ENCODE measurements at regions not wholly inside any gene's neighbourhood (a gene's known extent, or its start where the extent isn't known, plus 50 kb on each side); places are given as distances from the start of the nearest gene placed in this dataset.

- no peak for DNase-seq (ENCODE audit: low read depth)
These were observed 110.6 kb upstream of the ELL2 start for GRCh38 chr5:96072138-96072790.

GRCh38 chr5:96070622-96071225, 109.1 kb upstream of the ELL2 start:
- no peak for DNase-seq (ENCODE audit: low read depth)

DNA sequence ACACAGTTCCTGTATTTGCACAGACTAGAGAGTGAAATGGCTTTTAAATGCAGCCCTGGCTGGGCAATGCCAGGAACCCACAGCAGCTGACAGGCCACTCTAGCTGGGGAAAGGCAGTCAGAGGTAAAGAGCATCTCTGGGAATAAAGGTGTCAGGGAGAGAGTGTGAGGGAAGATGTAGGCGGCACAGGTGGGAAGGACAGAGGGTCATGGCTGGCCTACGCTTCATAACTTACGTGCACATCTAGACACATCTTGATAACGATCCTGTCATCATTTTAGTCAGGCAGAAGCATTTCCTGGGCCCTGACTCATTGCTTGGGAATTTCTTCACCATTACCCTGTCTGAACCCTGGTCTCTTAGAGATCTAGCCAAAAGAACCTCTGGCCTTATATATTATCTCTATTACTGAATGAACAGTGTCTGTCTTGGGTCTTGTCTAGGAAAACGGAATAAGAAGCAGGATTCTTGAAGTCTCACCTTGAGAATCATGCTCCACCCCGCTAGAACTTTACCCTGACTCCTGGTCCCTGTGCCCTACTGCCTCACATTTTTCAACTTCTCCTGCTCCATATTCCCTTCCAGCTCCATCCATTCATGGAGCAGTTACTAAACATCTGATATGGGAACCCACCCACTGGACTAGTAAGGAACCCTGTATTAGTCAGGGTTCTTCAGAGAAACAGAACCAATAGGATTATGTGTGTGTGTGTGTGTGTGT, 106.4 kb upstream of the ELL2 start:
- no peak for DNase-seq (ENCODE audit: low read depth)

GRCh38 chr5:96067251-96067650, 105.6 kb upstream of the ELL2 start:
- DNase-seq (ENCODE audit: low read depth), result no peak

GRCh38 chr5:96066386-96066719, 104.7 kb upstream of the ELL2 start:
- DNase-seq (ENCODE audit: low read depth), result no peak

DNA sequence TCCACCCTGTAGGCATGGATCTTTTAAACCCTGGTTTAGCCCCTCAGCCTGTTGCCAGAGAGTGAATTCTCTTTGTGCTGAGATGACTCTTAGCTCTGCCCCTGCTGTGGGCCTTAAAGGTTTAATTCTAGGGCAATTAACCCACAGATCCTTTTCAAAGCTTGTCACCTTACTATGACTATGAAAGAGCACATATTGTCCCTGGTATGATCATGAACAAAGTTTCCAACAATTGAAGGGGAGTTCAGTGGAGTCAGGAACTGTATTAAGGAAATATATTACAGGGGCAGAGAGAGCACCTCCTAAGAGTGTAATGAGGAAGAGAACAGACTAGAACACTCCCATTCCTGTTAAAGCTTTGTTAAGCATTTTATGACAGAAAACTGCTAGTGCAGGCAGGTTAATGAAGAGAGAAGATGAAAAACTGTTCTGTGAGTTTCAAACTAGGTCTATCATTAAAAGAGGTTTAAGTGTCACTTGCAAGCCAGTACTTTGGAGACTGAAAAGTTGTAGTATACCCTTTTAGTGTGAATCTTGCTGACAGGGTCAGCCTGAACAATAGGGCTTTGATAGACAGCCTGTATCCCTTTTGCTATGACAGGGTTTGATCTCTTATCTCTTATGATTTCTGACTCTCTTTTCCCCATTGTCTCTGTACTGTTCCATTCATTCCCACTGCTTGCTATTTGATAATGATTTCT, 104.2 kb upstream of the ELL2 start:
- DNase-seq (ENCODE audit: low read depth), result no peak

- DNase-seq (ENCODE audit: low read depth), result no peak
These were observed 103.2 kb upstream of the ELL2 start for GRCh38 chr5:96064877-96065276.

GRCh38 chr5:96062836-96063235, 101.2 kb upstream of the ELL2 start:
- DNase-seq (ENCODE audit: low read depth), result no peak

GRCh38 chr5:96058084-96058483, 96.4 kb upstream of the ELL2 start:
- no peak for DNase-seq (ENCODE audit: low read depth)

GRCh38 chr5:96054311-96055030, 92.8 kb upstream of the ELL2 start:
- no peak for DNase-seq (ENCODE audit: low read depth)

- DNase-seq (ENCODE audit: low read depth), result no peak
These were observed 91.5 kb upstream of the ELL2 start for GRCh38 chr5:96053063-96053735.

- DNase-seq (ENCODE audit: low read depth), result no peak
These were observed 90.7 kb upstream of the ELL2 start for GRCh38 chr5:96052374-96052773.

GRCh38 chr5:96051401-96051830, 89.8 kb upstream of the ELL2 start:
- no peak for DNase-seq (ENCODE audit: low read depth)

DNA sequence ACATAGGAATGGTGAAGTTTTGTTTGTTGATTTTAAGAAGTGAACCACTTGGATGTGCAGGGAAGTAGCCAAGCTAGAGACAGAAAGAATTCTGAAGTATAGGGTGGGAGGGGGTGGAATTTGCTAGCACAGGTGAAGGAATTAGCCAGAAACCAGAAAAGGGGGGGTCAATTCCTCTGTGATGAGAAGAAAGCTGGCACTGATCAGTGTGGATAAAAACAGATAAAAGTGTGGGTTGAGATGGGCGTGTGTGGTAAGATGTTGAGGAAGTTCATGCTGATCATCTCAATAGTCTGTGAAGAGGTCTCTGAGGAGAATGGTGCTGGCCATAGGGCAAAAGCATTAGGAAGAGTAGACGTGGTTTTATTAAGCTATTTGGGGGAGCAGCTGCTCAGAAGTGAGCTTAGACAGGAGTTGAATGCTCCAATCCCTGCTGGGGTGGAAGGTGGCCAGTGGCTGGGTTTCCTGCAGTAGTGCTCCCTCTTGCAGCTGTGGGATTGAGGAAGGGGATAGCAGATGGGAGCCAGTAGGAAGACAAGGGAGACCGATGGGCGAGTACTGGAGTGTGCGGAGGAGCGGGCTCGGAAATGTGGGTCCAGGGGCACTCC, 88.7 kb upstream of the ELL2 start:
- DNase-seq (ENCODE audit: low read depth), result no peak

GRCh38 chr5:96049398-96050272, 88.0 kb upstream of the ELL2 start:
- no peak for DNase-seq (ENCODE audit: low read depth)

DNA sequence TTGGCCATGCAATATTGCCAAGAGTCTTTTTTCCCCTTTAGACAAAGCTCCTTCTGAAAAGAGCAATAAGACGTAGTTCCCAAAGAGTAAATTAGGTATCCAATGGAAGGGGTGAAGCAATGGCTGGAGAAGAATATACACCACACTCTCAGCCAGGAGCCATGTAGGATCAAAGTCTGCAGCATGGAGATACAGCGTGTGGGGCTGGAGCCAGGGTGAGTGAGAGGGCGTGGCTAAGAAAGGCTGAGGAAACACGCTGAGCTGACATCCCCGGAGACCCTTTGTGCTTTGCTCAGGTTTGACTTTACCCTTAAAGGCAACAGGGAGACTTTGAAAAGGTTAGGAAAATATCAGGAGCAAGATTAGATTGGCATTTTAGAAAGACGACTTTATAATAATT, 87.1 kb upstream of the ELL2 start:
- DNase-seq (ENCODE audit: low read depth), result no peak

GRCh38 chr5:96045888-96046287, 84.2 kb upstream of the ELL2 start:
- no peak for DNase-seq (ENCODE audit: low read depth)

GRCh38 chr5:96043446-96043845, 81.8 kb upstream of the ELL2 start:
- DNase-seq (ENCODE audit: low read depth), result no peak

GRCh38 chr5:96037128-96037527, 75.5 kb upstream of the ELL2 start:
- no peak for DNase-seq (ENCODE audit: low read depth)

GRCh38 chr5:96036301-96036700, 74.7 kb upstream of the ELL2 start:
- DNase-seq (ENCODE audit: low read depth), result no peak

Measured in forelimb muscle (tissue), 1 donor.